Calu3 (cell line): ENCODE measurements at regions not wholly inside any gene's neighbourhood (a gene's known extent, or its start where the extent isn't known, plus 50 kb on each side); places are given as distances from the start of the nearest gene placed in this dataset.

ENCODE experiments used
- BruUV-seq: library from RNA; stranded (reverse); fragments of 400-500 nt; replicated peaks from 2 replicates; lab custom pipeline; 2021; lab: Mats Ljungman, UMichigan
- CTCF ChIA-PET: fragments of 300-600 bp; sonication (Branson Sonifier 250); formaldehyde crosslinking; loops from one replicate; lab custom pipeline; 2022; ENCODE audit warnings: antibody characterized with exemption; lab: Charles Lee
- DNase-seq: peaks from one replicate; pipeline ENCODE4 v3.0.0; 2022
- H3K27ac Mint-ChIP-seq: one replicate; pipeline ENCODE4 v1.8.0; 2022; ENCODE audit warnings: mixed read lengths; ENCODE audit not compliant: unreplicated experiment
- H3K27me3 Mint-ChIP-seq: one replicate; pipeline ENCODE4 v1.8.0; 2022; ENCODE audit warnings: mixed read lengths; ENCODE audit not compliant: unreplicated experiment
- H3K36me3 Mint-ChIP-seq: one replicate; pipeline ENCODE4 v1.8.0; 2022; ENCODE audit warnings: mild to moderate bottlenecking, moderate library complexity, mixed read lengths; ENCODE audit not compliant: insufficient read depth, unreplicated experiment
- H3K4me1 Mint-ChIP-seq: one replicate; pipeline ENCODE4 v1.8.0; 2022; ENCODE audit warnings: mild to moderate bottlenecking, low read depth, mixed read lengths; ENCODE audit not compliant: unreplicated experiment
- H3K4me3 Mint-ChIP-seq: one replicate; pipeline ENCODE4 v1.8.0; 2022; ENCODE audit warnings: mild to moderate bottlenecking, low read depth, moderate library complexity, mixed read lengths; ENCODE audit not compliant: unreplicated experiment
- H3K9me3 Mint-ChIP-seq: one replicate; pipeline ENCODE4 v1.8.0; 2022; ENCODE audit warnings: low read depth, mixed read lengths; ENCODE audit not compliant: unreplicated experiment
- intact Hi-C: fragments of 100-400 bp; cut with micrococcal nuclease; formaldehyde crosslinking; loops from one replicate; pipeline ENCODE4 v1.10.0; 2022; ENCODE audit not compliant: unreplicated experiment
- TF ChIP-seq, protein P1 (sequence below): fragments of 200-600 bp; IDR thresholded peaks from one replicate; pipeline ENCODE4 v1.8.0; 2022; ENCODE audit warnings: antibody characterized with exemption; ENCODE audit not compliant: unreplicated experiment

GRCh38 chr11:35066030-35066429 lies 72.9 kb upstream of the CD44 start:
- TF ChIP-seq, protein P1, sequence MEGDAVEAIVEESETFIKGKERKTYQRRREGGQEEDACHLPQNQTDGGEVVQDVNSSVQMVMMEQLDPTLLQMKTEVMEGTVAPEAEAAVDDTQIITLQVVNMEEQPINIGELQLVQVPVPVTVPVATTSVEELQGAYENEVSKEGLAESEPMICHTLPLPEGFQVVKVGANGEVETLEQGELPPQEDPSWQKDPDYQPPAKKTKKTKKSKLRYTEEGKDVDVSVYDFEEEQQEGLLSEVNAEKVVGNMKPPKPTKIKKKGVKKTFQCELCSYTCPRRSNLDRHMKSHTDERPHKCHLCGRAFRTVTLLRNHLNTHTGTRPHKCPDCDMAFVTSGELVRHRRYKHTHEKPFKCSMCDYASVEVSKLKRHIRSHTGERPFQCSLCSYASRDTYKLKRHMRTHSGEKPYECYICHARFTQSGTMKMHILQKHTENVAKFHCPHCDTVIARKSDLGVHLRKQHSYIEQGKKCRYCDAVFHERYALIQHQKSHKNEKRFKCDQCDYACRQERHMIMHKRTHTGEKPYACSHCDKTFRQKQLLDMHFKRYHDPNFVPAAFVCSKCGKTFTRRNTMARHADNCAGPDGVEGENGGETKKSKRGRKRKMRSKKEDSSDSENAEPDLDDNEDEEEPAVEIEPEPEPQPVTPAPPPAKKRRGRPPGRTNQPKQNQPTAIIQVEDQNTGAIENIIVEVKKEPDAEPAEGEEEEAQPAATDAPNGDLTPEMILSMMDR = no peak
- no peaks in the 10 kb centered on the region for H3K4me1 Mint-ChIP-seq
- DNase-seq = no peak
- intact Hi-C loops = no loop called here
- H3K27ac Mint-ChIP-seq = no peak overlapping the region
- CTCF ChIA-PET = interaction anchor here (0.8 kb wide), 1 partner anchor 16 kb away, joined by 3 read pairs; no protein-coding TSS in a partner anchor
- no peaks in the 10 kb centered on the region for H3K36me3 Mint-ChIP-seq
- H3K4me3 Mint-ChIP-seq = no peak overlapping the region
- BruUV-seq = no TSS peak
- H3K27me3 Mint-ChIP-seq = no peaks in the 10 kb centered on the region
- peaks cover 10% of the 10 kb centered on the region for H3K9me3 Mint-ChIP-seq

GRCh38 chr11:35066783-35067423 lies 72.1 kb upstream of the CD44 start:
- intact Hi-C loops = no loop called here

DNA sequence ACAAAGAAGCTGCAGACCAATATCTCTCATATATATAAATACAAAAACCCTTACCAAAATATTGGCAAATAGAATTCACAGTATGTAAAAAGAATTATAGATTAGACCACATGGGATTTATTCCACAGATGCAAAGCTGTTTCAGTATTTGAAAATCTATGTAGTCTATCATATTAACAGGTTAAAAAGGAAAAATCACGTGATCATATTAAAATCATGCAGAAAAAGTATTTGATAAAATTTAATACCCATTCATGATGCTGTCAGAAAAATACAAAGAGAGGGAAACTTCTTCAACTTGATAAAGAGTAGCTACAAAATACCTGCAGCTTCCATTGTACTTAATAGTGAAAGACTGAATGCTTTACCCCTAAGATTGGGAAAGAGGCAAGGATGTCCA lies 67.2 kb upstream of the CD44 start:
- H3K27ac Mint-ChIP-seq = no peak overlapping the region
- CTCF ChIA-PET = no interaction called here
- H3K27me3 Mint-ChIP-seq = no peaks in the 10 kb centered on the region
- no TSS peak for BruUV-seq
- DNase-seq = no peak
- H3K9me3 Mint-ChIP-seq = peaks cover 13% of the 10 kb centered on the region
- H3K4me3 Mint-ChIP-seq = no peak overlapping the region
- intact Hi-C loops = no loop called here
- TF ChIP-seq, protein P1 = no peak
- H3K4me1 Mint-ChIP-seq = peaks cover 10% of the 10 kb centered on the region
- no peaks in the 10 kb centered on the region for H3K36me3 Mint-ChIP-seq

More at GRCh38 chr11:35066783-35067423, 72.1 kb upstream of the CD44 start:
- DNase-seq = no peak
- peaks cover 10% of the 10 kb centered on the region for H3K9me3 Mint-ChIP-seq
- no peak overlapping the region for H3K27ac Mint-ChIP-seq
- H3K4me3 Mint-ChIP-seq = no peak overlapping the region
- H3K4me1 Mint-ChIP-seq = no peaks in the 10 kb centered on the region
- TF ChIP-seq, protein P1 = no peak
- H3K36me3 Mint-ChIP-seq = no peaks in the 10 kb centered on the region
- BruUV-seq = no TSS peak
- H3K27me3 Mint-ChIP-seq = no peaks in the 10 kb centered on the region
- CTCF ChIA-PET = no interaction called here

- Mint-ChIP-seq H3K27ac (no peak overlapping the region), H3K36me3 (no peaks in the 10 kb centered on the region), H3K9me3 (peaks cover 13% of the 10 kb centered on the region), H3K27me3 (no peaks in the 10 kb centered on the region), H3K4me3 (no peak overlapping the region), H3K4me1 (peaks cover 26% of the 10 kb centered on the region)
- CTCF ChIA-PET = interaction anchor here (0.6 kb wide), 1 partner anchor 85 kb away, joined by 4 read pairs; no protein-coding TSS in a partner anchor
- intact Hi-C loops = no loop called here
- BruUV-seq = no TSS peak
- TF ChIP-seq, protein P1 = no peak
- no peak for DNase-seq
Observed at GRCh38 chr11:35073691-35074419, 65.1 kb upstream of the CD44 start.
